Renal cortical epithelial cell (primary cell): ENCODE measurements at regions not wholly inside any gene's neighbourhood (a gene's known extent, or its start where the extent isn't known, plus 50 kb on each side); places are given as distances from the start of the nearest gene placed in this dataset.
"Not testable (repeated sequence)": the region's sequence is repeated elsewhere in the genome, so short reads cannot be mapped to it uniquely, and the experiment has no call there.

Experiments used
- DNase-seq: peaks from one replicate; pipeline ENCODE4 v3.0.0-alpha.2; 2011; ENCODE audit warnings: low read depth

DNA sequence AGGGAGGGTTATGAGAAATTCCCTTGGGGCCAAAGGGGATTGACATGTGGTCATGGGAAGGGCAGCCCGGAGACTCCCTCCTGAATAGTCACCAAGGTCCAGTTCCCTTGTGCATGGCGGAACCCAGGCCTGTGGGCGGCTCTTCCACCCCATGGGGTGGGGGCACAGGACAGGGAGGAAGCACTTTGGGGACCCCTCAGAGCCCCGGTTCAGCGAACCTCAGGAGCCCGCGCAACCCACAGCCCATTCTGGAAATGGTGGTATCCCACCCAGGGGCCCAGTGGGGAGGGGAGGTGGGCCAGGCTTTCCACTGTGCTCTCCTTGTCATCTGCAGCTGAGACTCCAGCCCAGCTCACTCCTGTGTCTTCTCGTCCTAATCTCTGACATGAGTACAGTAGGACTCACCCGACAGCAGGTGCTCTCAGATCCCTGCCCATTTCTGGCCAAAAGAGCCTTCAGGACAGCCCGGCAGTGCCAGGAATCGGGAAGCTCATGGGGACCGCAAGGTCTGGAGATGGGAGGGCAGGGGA is 255.2 kb upstream of the SFSWAP start:
- DNase-seq, result no peak

DNA sequence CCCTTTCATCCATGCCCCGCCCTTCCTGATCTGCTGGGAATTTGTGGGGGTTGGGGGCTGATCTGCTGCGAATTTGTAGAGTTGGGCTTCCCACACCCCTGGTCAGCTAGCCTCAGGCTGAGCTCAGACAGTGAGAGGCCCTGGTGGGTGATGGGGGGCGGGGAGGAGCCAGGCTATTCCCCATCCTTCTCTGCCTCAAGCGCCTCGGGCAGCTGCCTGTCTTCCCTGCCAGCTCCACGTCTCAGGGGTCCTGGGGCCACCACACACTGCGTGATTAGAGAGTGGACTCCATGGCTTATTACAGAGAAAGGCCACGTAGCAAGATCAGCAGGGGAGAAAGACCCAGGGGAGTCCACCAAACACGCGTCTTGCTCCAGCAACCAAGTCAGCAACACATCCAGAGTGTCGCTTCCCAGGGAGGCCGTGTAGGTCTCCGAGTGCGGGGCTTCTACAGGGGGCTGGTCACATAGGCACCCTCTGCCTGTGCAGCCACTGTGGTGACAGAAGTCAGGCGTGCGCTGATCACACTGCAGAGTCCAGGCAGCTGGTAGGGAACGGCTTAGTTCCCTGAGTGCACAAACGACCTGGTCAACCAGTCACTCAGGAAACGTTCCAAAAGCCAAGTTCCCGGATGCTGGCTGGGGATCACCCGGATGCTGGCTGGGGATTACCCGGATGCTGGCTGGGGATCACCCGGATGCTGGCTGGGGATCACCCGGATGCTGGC is 254.4 kb upstream of the SFSWAP start:
- DNase-seq, result no peak

DNA sequence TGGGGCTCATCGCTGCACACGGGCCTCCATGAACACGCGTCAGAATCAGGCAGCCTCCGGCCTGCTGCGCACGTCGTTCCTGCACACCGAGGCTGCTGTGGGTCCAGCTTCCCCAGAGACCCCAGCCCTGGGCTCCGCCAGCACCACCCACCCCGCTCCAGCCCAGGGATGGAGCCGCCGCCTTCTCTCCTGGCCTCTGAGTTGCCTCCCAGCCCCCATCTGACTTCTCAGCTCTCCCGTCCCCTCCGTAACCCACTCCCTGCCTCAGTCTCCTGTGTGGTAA is 253.9 kb upstream of the SFSWAP start:
- DNase-seq, result no peak

DNA sequence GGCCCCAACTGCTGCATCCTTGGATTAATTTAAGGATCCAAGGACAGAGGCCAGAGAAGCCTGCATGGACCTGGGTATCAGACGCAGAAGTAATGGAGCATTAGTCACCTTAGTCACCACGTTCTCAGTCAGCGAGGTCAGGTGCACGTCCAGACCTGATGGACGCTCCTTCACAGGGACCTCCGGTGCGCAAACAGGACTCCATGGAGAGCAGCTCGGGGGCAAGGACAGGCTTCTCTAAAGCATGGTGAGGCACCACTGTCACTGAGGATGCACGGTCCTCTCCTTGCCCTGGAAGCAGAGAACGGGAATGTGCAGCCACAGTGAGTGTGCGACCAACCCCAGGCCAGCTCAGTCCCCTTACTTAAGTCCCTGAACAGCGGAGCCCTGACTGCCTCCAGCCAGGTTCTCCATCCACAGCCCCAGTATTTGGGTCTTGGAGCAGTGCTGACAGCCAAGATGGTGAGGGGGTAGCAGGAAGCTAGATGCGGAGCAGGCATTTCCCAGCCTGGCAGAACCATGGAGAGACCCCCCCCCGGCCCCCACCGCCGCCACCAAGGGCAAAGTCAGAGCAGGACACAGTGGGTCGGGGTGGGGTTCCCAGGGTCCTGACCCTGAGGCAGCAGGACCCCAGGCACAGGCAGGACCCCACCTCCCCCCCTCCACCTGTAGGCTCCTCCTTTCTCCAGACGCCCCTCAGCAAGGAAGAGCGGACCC is 253.4 kb upstream of the SFSWAP start:
- DNase-seq, result no peak

DNA sequence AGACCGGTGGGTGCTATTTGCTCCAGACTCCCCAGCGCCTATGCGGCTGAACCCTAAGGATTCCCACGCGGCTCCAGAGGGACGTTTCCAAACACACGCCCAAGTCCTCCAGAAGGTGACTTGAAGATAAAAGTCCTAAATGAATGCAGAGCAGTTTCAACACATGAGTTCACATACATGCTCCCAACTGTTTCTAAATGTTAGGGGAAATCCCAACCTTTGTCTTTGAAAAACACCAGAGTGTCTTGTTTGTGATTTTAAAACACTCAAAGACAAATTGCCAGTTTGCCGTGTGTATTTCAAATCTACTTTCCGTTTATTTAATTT is 252.9 kb upstream of the SFSWAP start:
- no peak for DNase-seq

DNA sequence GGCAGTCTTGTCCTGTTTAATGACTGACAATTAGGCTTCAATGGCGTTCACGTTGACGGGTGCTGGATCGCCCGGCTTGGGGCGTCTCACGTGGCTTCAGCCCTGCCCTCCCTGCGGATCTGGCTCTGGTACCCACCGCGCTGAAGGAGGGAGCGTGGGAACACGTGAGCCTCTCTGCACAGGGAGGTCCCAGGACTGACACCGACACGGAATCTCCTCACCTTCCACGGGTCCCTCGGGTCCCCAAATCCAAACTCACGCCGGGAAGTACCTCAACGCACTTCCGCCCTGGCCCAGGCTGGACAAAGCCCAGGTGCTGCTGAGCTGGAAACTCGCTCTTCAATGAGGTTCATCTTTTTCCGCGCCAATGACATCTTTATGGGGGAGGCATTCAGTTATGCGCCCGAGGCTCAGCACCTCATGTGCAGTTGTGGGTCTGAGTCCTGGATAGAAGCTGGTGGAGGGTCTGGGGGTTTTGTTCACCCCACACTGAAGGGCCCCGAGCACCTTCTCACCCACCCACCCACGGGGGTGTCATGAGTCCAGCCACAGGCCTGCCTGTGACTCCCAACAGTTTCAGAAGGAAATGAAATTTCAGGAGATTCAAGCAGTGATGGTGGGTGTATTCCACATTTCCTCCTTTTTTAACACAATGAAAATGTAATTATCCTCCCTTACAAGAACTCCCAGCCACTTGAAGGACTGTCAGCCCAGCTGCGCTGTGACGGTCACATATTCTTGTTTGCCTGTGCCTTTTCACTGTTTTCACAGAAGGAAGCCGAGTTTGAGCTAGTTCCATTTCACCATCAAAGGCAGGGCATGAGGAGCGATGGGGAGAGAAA is 251.7 kb upstream of the SFSWAP start:
- no peak for DNase-seq

DNA sequence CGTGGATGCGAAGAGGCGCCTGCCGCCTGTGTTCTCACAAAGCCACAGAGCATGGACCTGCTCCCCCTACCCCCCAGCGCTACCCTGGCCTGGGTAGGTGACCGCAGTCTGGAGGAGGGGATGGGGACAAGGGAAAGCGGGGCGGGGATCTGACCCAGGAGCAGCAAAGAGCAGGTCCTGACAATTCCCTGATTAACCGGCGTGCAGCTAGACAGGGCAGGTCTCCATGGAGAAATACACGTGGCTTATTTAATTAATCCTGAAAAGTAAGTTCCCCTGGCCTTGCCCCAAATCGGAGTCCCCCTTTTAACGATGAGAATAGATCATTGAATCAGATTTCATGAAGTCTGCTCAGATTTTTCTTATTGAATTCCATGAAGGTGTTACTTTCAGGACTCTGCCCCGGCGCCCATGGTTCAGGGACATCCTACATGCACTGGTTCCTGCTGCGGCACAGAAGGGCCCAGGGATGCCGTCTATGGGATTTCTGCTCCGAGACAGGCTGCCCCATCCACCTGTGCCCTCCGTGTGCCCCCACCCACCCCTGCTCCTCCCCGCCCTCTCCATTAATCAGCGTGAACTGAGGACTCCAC is 251.0 kb upstream of the SFSWAP start:
- no peak for DNase-seq

DNA sequence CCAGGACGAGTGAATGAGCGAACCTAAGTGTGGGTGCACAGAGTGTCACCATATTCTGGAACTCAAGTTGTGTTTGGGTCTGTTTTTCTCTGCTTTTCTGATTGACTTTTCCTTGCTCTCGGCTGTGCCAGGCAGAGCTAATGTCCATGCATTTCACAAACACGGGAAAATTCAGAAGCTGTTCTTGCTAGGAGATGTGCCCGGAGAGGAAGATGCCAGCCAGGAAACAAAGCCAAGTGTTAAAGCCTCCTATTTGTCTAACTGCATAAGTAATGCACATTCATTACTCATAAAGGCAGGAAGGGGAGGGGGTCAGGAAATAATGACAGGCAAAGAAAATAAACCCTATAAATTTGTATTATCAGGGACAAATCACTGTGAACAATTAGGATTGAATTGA is 250.4 kb upstream of the SFSWAP start:
- no peak for DNase-seq

DNA sequence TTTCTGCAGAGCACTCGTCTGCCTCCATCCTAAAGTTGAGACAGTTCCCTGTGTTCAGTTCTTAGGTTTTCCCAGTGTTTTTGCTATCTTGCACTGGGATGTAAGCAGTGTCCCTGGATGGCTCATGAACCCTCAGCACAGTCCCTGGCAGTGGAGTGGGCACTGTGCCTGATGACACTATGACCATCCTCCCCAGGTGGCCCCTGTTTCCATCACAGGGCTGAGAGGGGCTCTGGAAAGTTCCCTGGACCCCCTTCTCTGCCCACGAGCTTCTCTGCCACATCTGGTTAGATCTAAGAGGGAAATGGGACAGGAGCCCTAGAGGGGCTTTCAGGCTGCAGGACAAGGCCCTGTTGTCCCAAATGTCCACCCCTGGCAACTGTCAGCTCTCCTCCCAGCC is 249.8 kb upstream of the SFSWAP start:
- no peak for DNase-seq

DNA sequence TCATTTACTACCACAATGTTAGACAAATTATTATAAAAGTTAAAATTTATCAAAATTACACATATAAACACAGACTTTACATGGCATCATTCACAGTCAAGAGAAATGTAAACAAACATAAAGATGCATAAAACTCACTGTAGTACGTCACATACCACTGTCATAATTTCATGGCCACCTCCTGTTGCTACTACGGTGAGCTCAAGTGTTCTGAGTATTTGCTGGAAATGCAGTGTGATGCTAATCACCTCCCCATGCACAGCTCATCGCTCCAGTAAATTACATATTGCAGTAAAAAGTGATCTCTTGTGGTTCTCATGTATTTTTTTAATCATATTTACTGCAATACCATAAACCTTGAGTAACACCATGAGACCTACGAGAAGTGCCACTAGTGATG is 247.7 kb upstream of the SFSWAP start:
- DNase-seq, result no peak

DNA sequence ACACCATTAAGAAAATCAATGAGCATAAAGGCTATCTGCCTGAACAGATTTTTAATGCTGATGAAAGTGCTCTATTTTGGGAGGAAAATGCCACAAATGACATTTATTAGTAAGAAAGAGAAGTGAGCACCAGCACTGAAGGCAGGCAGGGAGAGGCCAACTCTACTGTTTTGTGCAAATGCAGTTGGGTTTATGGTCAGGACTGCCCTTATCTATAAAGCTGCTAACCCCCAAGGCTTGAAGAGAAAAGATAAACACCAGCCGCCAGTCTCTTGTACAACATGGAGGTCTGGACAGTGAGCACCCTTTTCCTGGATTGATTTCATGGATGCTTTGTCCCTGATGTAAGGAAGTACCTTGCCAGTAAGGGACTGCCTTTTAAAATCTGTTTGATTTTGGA is 246.8 kb upstream of the SFSWAP start:
- DNase-seq, result no peak

DNA sequence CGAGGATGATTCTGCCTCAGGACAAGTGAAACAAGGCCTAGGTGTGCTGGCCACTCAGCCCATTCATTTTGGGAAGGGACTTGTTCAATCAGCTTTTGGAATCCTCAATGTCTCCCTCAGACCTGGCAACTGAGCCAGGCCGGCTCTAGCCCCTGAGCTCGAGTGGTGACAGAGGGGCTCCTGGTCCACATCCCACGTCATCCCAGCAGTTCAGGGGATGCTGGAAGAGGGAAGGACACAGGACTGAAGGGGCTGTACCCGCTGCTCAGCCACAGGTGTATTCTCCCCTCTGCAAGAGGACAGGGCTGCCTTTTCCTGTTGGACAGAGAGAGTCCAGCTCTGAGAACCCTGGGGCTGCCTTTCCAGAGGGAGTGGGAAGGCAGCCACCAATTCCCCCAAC is 244.6 kb upstream of the SFSWAP start:
- no peak for DNase-seq

DNA sequence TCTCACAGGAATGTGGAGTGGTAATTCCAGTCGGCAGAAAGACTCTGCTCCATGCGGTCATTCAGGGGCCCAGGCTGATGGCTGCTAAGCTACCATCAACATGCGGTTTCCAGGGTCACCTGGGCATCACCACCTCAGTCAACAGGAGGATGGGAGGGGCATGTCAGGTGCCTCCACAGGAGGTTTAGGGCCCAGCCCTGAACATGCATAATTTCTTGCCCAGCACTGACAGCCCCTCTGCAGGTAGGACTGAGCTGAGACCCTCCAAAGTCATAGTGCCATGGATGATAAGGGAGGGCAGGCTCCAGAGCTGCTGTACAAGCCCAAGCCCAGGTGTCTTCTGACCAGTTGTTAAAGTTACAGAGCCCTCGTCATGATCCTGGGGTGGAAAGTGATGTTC is 244.0 kb upstream of the SFSWAP start:
- DNase-seq, result no peak

DNA sequence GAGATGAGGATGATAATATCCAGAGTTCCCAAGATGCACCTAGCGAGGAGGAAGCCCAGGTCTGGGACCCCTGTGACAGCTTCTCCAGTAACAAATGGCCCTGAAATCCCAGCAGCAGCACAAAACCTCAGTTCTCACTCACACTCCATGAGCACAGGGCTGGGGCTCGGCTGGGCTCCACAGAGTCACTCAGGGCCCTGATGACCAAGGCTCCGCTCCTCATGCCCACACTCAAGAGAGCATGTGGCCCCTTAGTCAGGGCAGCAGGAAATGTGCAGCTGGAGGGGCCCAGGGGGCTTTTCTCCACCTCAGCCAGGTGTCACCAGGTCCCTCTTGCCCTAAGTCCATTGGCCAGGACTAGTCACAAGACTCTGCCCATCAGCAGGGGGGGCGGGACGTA is 242.7 kb upstream of the SFSWAP start:
- no peak for DNase-seq

DNA sequence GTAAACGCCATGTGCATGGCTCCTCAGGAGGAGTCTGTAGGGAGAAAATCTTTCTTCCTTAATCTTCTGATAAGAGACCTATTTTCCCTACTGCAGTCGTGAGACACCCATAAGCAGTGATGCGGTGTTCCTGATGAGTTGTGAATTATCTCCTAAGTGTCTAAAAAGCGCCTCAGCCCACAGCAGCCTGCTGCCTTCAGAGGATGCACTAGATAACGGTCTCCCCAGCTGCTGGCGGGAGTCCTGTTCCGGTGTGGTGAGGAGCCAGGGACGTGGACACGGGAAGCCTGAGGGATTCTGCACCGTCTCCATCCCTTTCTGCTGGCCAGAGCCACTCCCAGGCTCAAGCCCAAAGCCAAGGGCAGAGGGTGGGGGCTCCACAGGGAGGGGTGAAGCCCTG is 240.9 kb upstream of the SFSWAP start:
- DNase-seq, result not testable (repeated sequence)

DNA sequence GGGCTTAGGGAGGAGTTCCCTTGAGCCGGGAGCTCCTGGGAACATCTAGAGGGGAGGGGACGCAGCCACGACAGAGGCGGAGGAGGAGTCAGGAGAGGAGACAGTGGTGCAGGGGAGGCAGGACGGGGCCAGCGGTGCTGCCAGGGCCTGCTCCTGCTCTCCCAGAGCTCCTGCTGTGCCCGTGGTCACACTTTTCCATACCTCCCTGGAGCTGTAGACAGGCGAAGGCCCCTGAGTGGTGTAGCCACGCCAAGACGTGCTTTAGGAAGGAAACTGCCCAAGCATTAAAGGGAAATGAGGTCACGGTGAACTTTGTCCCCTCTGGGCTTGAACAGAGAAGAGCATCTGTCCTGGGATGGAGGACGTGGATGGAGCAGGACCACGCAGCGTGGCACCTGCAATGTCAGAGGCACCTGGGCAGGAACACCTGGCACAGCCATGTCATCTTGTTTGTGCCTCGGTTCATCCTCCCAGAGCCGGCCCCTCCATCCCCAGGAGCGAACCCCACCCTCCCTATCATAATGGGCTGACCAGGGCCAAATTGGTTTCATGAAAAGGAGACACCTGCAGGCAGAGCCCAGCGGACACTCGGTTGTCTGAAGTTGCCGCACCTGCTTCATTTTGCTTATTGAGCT is 239.5 kb upstream of the SFSWAP start:
- DNase-seq, result no peak

DNA sequence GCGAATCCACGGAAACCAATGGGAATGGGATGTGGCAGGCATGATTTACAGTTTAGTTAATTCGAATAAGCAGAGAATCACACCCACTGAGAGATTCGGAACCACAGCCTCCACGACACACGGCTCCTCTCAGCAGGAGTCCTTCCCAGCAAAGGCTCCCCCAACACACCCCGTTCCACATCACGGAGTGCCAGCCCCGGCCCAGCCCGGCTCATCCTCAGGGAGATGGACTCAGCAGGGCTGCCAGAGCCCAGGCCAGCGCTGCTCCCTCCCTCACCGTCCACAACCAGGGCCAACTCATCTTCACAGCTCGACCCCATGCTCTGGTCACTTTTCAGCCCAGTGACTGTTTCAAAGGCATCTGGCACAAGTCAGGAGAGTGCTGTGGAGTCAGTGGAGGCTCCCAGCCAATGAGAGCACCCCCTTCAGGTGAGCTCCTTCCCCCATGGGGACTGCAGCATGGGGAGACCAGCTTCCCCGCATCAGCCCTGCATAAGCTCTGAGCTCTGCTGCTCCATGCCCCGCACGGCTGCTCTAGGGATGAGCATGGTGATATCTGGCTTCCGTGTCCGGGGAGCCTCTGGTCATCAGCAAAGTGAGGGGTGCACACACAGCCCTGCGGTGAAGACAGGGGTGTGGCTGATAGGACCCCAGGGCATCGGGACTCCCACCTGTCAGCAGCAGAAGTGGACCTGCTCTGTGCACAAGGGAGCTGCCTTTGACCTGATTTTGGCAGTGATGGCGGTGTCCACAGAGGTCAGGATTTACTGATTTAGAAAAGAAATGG is 238.8 kb upstream of the SFSWAP start:
- DNase-seq, result no peak

DNA sequence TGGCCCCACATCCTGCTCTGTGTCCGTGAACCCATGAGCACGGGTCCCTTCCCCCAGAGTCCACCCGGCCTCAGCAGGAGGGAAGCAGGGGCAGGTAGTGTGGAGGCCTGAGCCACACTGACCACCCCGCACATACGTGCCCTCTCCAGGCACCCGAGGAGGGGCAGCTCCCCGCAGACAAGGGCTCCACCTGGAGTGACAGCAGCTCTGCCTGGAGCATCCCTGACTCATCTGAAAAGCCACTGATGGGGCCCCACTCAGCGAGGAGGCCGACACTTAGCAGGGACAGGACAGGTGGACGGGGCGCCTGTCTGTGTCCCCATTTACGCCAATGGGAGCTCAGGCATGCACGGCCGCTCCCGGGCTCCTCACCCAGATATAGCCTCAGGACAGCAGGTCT is 237.6 kb upstream of the SFSWAP start:
- no peak for DNase-seq

DNA sequence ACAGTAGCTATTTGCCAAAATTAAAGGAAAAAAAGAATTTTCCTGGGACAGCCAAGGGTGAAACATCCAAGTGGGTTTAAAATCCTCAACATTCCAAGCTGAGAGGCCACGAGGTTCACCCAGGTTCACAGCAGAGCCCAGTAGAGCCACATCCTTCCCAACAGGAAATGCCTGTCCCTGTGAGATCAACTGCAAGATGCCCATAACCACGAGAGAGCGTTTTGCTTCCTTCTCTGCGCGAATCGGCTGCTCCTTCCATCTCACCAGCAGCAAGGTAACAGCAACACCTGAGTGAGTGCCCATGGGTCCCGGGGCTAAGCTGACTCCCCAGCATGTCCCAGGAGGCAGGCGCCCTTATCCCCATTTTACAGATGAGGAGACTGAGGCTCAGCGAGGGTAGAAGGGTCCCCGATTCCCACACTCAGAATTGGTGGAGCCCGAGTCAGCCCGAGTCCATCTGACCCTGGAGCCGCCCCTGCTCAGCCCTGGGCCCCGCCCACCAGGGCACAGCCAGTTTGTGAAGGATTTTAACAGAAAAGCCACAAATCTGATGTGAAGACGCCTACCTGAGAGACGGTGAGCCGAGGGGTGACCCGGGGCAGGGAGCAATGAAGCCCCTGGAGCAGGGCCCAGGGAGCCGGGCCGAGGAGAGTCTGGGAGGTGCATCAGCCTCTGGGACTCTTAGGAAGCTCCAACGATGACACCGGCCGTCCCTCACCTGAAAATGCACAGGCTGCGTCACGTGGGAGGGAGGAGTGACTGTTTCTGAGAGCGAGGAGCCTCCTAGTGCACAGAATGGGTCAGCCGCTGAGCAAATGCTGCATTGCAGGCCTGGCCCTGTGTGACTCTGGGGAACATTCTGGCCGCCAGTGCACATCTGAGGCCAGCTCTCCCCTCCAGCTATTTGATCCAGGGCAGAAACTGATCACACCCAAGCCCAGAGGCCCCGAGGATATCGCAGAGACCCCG is 236.9 kb upstream of the SFSWAP start:
- no peak for DNase-seq

DNA sequence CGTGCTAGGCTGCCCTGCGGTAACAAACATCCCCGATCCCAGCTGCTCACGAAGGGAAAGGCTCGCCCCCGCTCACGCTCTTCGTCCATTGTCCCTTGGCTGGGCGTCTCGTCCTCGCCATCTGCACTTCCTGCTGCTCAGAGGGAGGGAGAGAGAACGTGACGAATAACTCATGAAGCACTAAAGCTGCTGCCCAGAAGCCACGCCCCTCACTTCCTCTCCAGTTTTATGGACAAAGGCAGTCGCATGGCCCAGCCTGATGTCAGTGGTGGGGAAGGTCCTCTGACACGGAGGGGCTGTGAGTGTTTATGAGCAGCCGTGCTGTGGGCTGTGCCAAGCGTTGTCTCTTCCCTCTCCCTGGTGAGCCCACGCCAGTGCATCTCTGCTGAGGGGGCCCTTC is 235.9 kb upstream of the SFSWAP start:
- DNase-seq, result not testable (repeated sequence)
